HG02884 (cell line): ENCODE measurements at regions not wholly inside any gene's neighbourhood (a gene's known extent, or its start where the extent isn't known, plus 50 kb on each side); places are given as distances from the start of the nearest gene placed in this dataset.

Experiments
- ATAC-seq: cut with Tn5 transposase; IDR thresholded peaks from one replicate; pipeline ENCODE4 v1.9.1; 2021; ENCODE audit warnings: mild to moderate bottlenecking, moderate library complexity; ENCODE audit not compliant: unreplicated experiment

DNA sequence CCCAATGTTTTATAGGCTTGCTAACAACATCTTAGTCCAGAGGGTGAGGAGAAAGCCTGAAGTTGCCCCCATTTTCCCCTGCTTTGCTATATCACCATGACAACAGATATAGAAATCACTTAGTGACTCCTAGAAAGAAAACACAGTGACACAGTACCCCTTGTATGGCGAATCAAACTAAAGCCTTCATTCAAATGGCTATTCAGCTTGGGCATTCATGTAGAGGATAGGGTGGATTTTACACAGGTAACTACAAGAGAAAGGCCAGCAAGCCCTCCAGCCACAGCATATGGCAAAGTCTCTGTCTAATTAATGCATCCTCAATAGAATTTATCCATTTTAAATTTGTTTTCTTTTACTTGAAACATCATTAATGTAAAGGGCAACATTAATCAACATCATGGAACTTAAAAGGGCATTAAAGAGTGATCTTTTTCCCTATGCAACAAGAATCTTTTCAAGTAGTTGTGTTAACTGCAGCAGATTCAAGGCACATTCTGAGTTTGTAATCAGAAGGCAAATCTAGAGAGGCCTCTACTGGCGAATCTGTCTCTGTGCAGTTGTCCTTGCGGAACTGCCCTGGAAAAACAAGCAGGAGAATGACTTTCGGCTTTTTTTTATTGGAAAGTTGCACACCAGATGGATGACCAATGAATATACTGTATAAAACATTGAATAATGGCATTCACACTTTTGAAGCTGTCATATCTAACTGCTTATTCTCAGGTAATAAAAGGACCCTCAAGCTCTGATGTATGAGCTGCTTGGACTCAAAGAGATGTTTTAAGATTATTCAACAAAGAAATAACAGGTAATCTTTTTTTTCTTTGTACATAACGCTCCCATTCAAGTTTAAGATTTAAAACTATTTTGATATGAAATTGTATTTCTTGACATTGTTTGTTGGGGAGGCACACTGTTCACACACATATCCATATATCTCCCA is 621.7 kb upstream of the AGTR1 start:
- no peak for ATAC-seq

DNA sequence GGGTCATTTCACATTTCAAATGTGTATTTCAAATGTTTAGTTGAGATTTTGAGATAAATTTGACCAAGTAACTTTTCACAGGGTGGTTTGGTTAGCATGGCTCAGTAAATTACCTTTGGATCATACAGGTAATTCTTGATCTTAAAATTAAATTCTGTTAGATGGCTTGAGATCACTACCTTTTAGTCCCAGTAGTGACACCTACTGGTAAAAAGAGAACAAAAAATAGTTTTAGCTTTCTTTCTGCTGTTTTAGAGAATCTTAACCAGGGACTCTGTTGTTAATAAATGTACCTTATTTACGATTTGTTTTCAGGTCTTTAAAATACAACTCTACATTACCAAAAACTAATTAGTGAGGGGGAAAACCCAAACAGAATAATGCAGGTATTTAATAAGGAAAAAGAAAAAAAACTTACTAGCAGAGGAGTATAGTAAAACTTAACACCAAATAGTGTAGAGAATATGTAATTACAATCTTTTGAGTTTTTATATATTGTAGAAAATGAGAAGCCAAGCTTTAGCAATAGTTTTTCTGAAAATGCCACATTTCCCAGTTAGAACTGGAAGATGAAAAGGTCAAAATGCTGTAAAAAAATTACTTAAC is 620.3 kb upstream of the AGTR1 start:
- ATAC-seq: no peak

DNA sequence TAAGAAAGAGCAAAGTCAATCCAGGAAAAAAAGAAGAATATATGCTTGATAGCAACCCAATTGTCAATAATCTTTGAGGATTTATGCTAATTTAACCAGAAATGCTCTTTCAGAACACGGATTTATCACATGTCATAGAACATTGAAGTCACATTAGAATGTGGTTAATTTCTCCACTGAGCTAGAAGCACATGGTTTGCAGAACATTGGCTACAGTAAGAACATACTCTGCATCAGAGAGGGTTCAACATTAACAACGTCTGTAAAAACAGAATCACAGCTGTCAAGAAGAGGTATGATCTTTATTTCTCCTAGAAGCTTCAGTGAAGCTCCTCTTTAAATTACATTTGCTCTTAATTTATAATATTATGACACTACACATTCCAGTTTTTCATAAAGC is 619.7 kb upstream of the AGTR1 start:
- ATAC-seq: no peak

DNA sequence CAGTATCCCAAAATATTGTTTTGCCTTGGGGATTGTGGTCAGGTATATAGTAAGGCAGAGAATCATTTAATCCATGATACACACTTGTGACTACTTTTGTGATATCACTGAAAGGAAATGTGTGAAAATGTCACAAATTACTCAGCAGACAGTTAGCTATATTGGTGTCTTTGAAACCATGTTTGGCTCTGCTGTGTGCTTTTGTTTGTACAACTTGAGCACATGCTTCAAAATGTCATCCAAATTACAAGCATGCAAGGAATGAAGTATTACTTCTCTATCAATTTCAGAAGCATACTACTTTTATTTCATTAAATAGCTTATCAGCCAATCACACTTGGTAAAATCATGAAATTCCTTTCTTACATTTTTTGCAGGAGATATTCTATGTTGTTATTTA is 619.0 kb upstream of the AGTR1 start:
- no peak for ATAC-seq

DNA sequence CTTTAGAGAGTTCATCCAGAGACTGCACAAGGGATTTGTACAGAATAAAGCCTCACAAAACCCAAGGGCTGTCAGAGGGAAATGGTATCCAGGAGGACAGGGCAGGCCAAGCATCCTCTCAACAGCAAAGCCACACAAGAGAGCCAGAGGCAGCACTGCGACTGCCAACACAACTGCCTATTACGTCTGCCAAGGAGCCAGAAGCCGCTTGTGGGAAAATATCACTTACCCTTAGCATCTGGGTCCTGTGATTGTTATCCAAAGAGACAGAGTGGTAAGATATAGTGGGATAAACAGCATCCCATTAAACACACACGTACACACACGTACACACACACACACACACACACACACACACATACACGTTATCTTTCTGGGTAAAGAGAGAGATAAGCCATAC is 618.3 kb upstream of the AGTR1 start:
- ATAC-seq: no peak

DNA sequence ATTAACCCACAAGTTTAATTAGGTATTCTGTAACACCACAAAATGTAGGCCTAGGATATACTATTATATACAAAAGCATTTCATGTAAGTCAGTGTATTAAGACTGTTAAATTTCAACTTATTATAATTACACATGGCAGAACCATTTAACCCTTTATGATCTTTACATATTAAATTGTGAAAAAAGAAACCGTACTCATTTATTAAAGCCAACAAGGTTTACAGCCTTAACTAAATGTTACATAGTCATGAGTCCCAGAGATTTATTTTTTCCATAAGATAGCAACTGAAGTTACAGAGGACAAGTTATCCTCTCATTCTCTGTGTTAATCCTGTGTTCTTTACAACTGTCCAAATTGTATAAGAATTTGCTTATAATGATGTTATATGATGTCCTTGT is 615.8 kb upstream of the AGTR1 start:
- no peak for ATAC-seq

DNA sequence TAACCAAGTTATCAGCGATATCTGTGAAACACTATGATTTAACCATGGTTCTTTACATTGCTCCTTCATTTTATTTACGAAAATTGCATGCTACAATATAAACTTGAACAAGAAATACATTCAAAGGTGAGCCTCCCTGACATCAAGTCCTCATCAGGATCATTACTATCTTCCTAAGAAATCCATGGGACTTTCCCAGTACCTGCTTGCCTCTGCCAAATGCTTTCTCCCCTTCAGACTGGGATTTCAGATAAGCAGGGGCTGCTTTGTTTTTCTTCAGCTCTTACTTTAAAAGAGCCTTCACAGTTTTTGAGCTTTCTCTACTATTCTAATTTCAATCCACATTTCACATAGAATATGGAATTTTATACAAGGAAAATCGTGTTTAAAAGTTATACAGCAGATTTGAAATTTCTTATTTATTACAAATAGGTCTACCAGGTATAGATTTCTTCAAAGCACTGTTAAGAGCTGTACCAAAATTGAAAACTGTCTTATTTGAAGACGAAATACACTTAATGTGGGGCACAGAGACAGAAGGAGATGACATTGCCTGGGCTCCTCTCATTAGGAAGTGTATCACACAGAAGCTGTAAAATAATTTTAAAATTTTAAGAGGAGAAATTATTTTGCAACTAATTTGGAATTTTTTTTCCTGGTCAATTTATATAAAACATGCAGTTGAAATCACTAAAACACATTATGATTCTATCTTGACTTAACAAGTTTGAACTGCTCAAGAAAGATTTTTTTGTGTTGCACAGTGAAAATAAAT is 615.0 kb upstream of the AGTR1 start:
- no peak for ATAC-seq

DNA sequence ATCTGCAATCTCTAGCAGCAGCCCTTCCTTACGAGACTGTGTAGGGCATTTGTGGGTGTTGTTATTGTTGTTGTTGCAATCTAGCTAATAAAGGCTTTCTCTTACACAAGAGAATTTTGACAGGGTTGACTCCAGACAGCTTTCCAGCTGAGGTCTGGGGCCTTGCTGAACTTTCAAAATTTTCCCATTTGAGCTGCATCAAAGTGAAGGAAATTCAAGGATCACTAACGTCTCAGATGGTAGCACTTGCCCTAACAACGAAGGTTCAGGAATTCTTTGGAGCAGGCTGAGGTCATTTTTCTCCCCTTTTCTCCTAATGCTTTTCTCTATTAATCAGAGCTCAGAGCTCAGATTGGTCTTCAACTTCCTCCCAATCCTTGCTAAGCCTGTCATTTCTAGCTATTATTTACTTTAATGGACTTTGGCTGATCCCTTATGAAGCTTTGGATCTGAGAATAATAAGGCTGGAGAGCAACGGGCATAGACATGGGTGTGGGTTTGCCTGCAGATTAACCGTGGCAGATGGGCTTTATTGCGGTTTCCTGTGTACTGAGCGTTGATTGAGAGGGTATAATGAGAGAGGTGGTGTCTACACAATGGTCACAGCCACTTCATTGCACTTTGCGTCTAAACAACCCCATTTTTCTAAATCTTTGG is 614.0 kb upstream of the AGTR1 start:
- no peak for ATAC-seq

DNA sequence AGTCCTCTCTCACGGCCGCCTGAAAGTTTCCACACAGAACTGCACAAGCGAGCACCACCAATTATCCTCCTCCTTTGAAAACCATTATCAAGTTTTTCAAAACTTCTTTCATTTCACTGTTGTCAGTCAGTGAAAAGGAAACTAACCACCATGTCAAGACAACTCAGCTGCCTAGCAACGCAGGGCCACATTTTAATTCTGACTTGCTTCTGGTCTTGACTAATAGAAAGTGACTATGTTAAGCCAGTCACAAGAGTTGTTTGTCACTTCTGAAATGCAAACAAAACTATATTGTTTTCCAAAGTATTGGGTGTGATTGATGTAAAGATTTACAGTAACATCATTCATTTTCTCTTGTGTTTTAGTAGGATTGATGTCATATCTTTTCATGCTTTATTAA is 612.8 kb upstream of the AGTR1 start:
- no peak for ATAC-seq

DNA sequence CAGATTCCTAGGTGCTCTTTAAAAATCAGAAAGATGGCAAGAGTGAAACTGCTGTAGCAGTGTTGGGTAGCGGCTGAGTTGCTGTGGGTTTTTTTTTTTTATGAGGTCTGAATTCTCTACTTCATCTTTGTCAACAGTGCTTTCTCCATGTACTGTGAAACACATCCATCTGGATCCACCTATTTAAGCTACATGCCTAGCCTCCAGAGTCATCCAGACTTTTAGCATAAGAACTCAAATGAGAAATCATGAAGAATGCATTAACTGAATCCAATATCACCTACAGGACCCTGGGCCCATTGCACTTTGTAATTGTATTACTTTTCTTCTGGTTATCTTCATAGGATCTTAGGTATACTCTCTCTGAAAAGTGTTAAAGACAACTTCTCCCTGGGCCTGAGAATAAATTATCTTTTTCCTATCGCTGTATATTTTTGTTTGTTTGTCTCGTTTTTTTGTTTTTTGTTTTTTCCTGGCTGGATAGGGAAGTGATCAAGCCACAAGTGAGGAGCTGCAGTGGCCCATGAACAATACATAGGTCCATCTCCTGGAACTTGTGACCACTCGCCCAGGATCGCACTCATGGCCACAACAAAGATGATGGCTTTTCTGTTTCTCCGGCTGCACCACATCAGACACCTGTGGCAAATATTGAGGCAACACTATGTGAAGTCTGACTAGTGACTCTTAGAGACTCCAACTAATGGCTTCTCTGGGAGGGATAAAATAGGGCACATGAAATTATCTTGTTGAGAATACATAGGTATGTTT is 609.9 kb upstream of the AGTR1 start:
- ATAC-seq: no peak

DNA sequence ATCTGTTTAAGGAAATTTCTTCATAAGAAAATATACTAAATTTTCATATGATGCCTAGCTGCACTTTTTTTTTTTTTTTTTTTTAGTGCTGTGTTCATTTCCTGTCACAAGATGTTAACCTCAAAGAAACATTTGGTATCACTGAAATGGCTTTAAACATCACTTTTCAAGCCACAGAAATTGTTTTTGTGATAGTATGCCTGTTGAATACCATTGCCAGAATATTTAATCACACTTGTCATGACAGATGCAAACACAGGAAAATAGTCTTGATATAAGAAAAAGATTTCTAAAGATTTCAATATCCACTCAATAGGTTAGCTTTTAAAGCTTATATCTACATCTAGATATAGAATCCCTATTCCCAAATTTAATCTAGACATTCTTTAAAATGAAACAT is 608.5 kb upstream of the AGTR1 start:
- no peak for ATAC-seq

DNA sequence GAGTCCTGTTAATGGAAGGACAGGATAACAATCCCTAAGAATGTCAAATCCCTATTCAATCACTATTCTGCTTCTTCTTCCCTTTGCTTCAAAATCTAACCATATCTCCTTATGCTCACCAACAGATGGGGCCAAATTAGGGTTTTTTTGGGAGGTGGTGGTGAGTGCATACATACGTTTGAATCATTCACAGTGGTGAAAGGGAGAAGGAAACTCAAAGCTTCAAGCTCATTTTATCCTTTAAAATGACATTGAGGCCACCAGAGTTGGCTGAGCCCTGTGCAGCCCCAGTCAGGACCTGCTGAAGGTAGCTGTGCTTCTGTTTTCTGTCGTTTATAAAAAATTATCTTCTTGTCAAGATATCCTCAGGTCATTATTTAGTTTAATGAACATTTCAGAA is 607.5 kb upstream of the AGTR1 start:
- no peak for ATAC-seq

DNA sequence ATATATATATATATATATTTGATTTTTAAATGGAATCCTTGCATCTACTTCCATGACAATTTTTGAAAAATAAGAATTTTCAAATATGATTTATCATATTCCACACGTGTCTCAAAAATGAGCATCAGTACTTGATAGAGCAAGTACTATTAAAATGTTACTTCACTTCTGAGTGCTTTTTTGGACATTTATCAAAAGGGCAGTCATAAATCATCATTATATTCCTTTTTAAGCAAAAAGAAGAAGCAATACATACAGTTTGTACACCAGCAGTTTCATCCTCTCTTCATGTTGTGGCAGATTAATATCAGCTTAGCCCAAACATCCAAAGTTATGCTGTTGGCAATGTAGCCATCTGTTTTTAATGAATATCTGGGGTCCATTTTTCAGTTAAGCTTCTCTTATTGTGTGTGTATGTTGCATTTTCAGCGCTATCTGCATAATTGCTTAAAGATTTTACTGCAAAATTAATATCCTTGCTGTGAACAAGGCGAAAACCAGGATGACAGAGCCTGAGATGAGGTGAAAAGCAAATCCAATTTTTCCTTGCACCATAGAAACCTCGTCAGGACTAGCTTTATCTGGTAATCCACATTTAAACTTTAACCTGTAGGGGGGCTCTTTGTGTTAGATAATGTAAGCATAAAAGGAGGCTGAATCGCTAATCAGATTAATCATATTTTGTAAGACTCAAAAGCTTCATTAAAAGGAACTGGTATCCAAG is 604.9 kb upstream of the AGTR1 start:
- ATAC-seq: no peak

DNA sequence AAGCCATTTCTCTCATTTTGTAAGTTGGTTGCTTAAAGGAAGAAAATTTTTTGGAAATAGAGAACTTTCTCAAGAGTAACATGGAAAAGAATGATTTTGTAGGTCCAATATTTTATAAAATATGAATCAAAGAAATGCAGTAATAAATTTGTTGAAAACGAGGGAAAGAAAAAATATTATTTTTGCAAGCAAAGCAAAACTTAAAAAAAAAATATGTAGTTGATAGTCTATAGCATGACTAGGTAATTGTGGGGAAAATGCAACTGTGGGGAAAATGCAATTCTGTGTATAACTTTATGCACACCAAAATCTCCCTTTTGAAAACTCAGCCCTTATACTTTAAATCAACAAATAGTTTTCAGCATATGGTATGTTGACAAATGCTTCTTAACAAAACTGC is 604.0 kb upstream of the AGTR1 start:
- ATAC-seq: no peak

DNA sequence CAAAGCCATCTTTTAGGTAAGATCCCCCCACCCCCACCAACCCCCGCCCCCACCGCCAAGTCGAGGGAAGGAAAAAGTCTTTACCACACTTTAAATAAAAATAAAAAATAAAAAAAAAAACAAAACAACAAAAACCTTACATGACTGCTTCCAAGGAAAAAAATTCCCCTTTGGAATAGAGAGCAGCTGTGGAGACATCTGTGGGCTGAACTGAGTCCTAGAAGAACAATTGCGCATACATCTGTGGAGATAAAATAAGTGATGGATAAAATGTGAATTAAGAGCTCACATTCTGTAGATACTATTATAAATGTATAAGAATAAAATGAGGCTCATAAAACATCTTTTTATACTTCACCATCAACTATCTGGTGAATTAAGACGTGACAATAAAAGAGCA is 601.7 kb upstream of the AGTR1 start:
- no peak for ATAC-seq

DNA sequence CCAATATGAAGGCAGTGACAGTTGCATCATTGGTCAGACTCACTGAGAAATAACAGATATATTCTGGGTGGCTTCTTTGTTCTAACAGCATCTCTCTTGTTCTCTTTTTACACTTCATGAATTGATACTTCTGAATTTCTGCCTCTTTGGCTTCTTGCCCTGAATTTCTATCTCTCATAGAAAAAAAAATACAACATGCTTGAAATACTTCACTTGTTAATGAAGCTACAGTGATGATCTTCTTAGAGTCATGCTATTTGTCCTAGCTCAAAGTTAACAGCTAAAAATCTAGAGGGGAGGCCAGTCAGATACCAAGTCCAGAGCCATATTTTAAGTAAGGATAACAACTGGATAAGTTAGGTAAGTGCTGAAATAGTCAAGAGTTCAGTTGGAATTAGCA is 597.2 kb upstream of the AGTR1 start:
- ATAC-seq: no peak

DNA sequence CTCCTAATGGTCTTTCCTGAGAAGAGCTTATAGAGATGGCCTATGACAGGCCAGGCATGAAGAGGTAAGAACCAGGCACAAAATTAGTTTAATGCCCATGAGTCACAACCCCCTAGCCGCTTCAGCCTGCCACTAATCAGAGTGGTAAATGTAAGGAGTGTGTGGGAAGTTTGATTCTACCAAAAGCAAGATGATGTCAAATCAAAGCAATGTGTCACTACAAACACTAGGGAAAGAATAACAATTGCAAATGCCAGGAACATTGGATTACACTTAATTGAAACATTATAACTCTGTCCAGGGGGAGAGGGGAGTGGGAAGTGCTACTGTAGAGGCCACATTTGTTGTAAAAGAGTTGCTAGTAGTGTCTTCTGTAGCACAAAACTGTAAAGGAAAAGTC is 596.6 kb upstream of the AGTR1 start:
- no peak for ATAC-seq

DNA sequence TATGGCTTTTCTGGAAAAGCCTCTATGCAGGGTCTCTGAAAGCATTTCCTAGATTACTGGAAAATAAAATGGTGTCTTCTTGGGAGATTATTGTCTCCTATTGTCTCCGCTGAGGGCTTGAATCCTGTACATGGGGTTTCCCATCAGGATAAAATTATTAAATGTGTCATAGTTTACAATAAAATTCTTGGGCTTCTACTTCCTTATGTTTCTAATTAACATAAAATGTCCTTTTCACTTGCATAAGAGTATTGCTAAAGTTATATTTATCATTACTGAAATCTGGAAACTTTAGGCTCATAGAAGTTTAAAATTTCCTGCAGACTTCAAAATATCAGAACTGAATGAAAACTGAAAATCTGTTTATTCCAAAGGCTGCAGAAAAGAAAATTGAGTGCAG is 595.5 kb upstream of the AGTR1 start:
- ATAC-seq: no peak

DNA sequence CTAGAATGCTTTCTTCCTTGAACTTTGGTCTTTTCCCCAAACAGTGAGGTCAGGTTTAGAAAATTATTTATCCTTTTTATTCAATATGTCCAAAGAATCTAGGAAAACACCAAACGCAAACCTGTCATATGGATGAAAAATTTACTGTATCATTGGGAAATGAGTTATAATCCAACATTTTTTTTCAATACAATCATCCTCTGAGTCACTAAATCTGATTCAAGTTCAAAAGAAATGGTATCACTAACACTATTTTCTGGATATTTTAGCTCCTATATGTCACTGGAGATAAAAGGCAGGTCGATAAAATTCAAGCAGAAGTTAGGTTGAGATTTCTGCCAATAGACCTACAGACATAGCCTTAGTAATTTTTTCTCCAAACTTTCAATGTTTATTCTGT is 591.6 kb upstream of the AGTR1 start:
- ATAC-seq: no peak

DNA sequence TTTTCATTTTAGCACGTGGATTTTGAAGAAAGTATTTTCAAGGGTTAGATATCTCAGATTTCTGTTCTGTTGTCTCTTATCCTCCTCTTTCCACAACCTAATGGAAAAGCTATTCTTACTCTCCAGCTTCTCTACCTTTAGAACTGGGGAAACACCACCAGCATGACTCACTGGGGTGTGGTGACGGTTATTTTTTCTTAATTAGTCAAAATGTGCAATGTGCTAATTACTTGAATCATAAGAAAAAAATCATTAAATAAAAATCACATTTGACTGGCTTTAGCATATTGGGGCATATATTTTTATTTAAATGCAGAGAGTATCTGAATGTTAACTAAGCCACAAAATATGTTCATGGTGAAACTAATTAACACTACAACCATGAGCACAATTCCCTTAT is 570.7 kb upstream of the AGTR1 start:
- ATAC-seq: no peak
